A673 (cell line): ENCODE measurements at regions not wholly inside any gene's neighbourhood (a gene's known extent, or its start where the extent isn't known, plus 50 kb on each side); places are given as distances from the start of the nearest gene placed in this dataset.

Experiments
- BruUV-seq: library from RNA; stranded (reverse); fragments of 400-500 nt; replicated peaks from 2 replicates; lab custom pipeline; 2021; lab: Mats Ljungman, UMichigan
- CTCF ChIA-PET: fragments of 300-600 bp; sonication (Branson Sonifier 250); formaldehyde crosslinking; loops from one replicate; lab custom pipeline; 2022; ENCODE audit warnings: antibody characterized with exemption; lab: Charles Lee
- POLR2A ChIA-PET: fragments of 300-600 bp; sonication (Branson Sonifier 250); formaldehyde crosslinking; loops from one replicate; lab custom pipeline; 2022; ENCODE audit warnings: antibody characterized with exemption; ENCODE audit not compliant: low non-redundant PET; lab: Charles Lee
- DNase-seq: peaks from one replicate; pipeline ENCODE4 v3.0.0-alpha.2; 2015; ENCODE audit warnings: low spot score
- H3K27ac ChIP-seq: fragments of 200-600 bp; sonication (generic); 2 replicates; pipeline ENCODE4 v1.5.1; 2016; ENCODE audit warnings: mixed run types, low read depth, mild to moderate bottlenecking, mixed read lengths, antibody characterized with exemption, low read length; ENCODE audit not compliant: poor library complexity, severe bottlenecking
- H3K27me3 ChIP-seq: fragments of 200-600 bp; sonication (generic); replicated peaks from 2 replicates; pipeline ENCODE4 v1.6.1; 2017; ENCODE audit warnings: mixed run types, low read depth, mild to moderate bottlenecking, mixed read lengths, antibody characterized with exemption, low read length; ENCODE audit not compliant: insufficient read depth, poor library complexity
- H3K36me3 ChIP-seq: fragments of 200-600 bp; sonication (generic); 2 replicates; pipeline ENCODE4 v1.6.1; 2016; ENCODE audit warnings: mixed run types, mild to moderate bottlenecking, mixed read lengths, antibody characterized with exemption, low read length; ENCODE audit not compliant: insufficient read depth, poor library complexity, severe bottlenecking
- H3K4me1 ChIP-seq: fragments of 200-600 bp; sonication (generic); 2 replicates; pipeline ENCODE4 v1.6.1; 2017; ENCODE audit warnings: mixed run types, mild to moderate bottlenecking, mixed read lengths, antibody characterized with exemption, low read length; ENCODE audit not compliant: insufficient read depth, poor library complexity, severe bottlenecking
- H3K4me3 ChIP-seq: fragments of 200-600 bp; sonication (generic); 2 replicates; pipeline ENCODE4 v1.5.1; 2016; ENCODE audit warnings: low read depth, mixed run types, mild to moderate bottlenecking, mixed read lengths, low read length; ENCODE audit not compliant: poor library complexity, severe bottlenecking
- H3K9me3 ChIP-seq: fragments of 200-600 bp; sonication (generic); 2 replicates; pipeline ENCODE4 v1.6.1; 2016; ENCODE audit warnings: mixed run types, low read depth, mild to moderate bottlenecking, mixed read lengths, antibody characterized with exemption, low read length; ENCODE audit not compliant: poor library complexity, severe bottlenecking
- CTCF ChIP-seq: fragments of 300-800, 200-600 bp; sonication (generic); conservative IDR thresholded peaks from 2 replicates; pipeline ENCODE4 v1.5.1; 2017; ENCODE audit warnings: low read depth, mild to moderate bottlenecking, antibody characterized with exemption, low read length, moderate library complexity, mixed read lengths
- EZH2 ChIP-seq: fragments of 200-600 bp; sonication (generic); IDR thresholded peaks from 2 replicates; pipeline ENCODE4 v1.6.1; 2017; ENCODE audit warnings: borderline replicate concordance, low read depth, mild to moderate bottlenecking, mixed read lengths, antibody characterized with exemption, low read length; ENCODE audit not compliant: poor library complexity, severe bottlenecking
- intact Hi-C: fragments of 100-400 bp; cut with micrococcal nuclease; formaldehyde crosslinking; loops from one replicate; pipeline ENCODE4 v1.10.0; 2022; ENCODE audit not compliant: unreplicated experiment

GRCh38 chr13:73973156-73973555, 161.0 kb downstream of the KLF12 start:
- POLR2A ChIA-PET = interaction anchor here (1.0 kb wide), 1 partner anchor 18 kb away, joined by 3 read pairs; no protein-coding TSS in a partner anchor
- Histone ChIP-seq H3K27ac (no peak overlapping the region), H3K27me3 (no peaks in the 10 kb centered on the region), H3K4me3 (no peak overlapping the region), H3K9me3 (peaks cover 3% of the 10 kb centered on the region), H3K36me3 (no peaks in the 10 kb centered on the region), H3K4me1 (no peaks in the 10 kb centered on the region)
- no peak for DNase-seq
- no TSS peak for BruUV-seq
- intact Hi-C loops = no loop called here
- CTCF ChIA-PET = no interaction called here
- no peak for TF ChIP-seq EZH2
- no peak for TF ChIP-seq CTCF

- Histone ChIP-seq H3K27ac (no peak overlapping the region), H3K4me1 (no peaks in the 10 kb centered on the region), H3K9me3 (peaks cover 3% of the 10 kb centered on the region), H3K4me3 (no peak overlapping the region), H3K27me3 (no peaks in the 10 kb centered on the region), H3K36me3 (no peaks in the 10 kb centered on the region)
- intact Hi-C loops = no loop called here
- ChIA-PET CTCF (no interaction called here), POLR2A (no interaction called here)
- no peak for TF ChIP-seq CTCF
- no peak for TF ChIP-seq EZH2
- BruUV-seq = no TSS peak
- no peak for DNase-seq
Observed at GRCh38 chr13:73972545-73972944, 161.7 kb downstream of the KLF12 start.

- no peak for DNase-seq
- no TSS peak for BruUV-seq
- H3K9me3 ChIP-seq = peaks cover 3% of the 10 kb centered on the region
- ChIA-PET CTCF (no interaction called here), POLR2A (no interaction called here)
- intact Hi-C loops = no loop called here
- H3K4me1 ChIP-seq = peaks cover 2% of the 10 kb centered on the region
- H3K4me3 ChIP-seq = no peak overlapping the region
- H3K27ac ChIP-seq = no peak overlapping the region
- no peaks in the 10 kb centered on the region for H3K27me3 ChIP-seq
- H3K36me3 ChIP-seq = no peaks in the 10 kb centered on the region
- TF ChIP-seq EZH2 (no peak), CTCF (no peak)
Observed at GRCh38 chr13:73971481-73971880, 162.7 kb downstream of the KLF12 start.
